Femur (tissue), 1 donor: ENCODE measurements at regions not wholly inside any gene's neighbourhood (a gene's known extent, or its start where the extent isn't known, plus 50 kb on each side); places are given as distances from the start of the nearest gene placed in this dataset.

Experiments used
- DNase-seq: peaks from one replicate; pipeline ENCODE4 v3.0.0-alpha.2; 2017

- DNase-seq, result no peak
These were observed 59.4 kb upstream of the FTH1 start for GRCh38 chr11:62026739-62027370.

GRCh38 chr11:62025487-62026105 lies 58.2 kb upstream of the FTH1 start:
- DNase-seq, result peak; percentile 74

- DNase-seq, result no peak
These were observed 57.6 kb upstream of the FTH1 start for GRCh38 chr11:62024936-62025486.

GRCh38 chr11:62022211-62022610 lies 54.8 kb upstream of the FTH1 start:
- DNase-seq, result no peak

- no peak for DNase-seq
These were observed 53.2 kb upstream of the FTH1 start for GRCh38 chr11:62020661-62021060.

GRCh38 chr11:62018981-62019664 lies 51.7 kb upstream of the FTH1 start:
- no peak for DNase-seq

- no peak for DNase-seq
These were observed 50.6 kb upstream of the FTH1 start for GRCh38 chr11:62017878-62018655.
